GM12873 (cell line): ENCODE measurements at regions not wholly inside any gene's neighbourhood (a gene's known extent, or its start where the extent isn't known, plus 50 kb on each side); places are given as distances from the start of the nearest gene placed in this dataset.

Experiments
- CTCF ChIP-seq: IDR thresholded peaks from 2 replicates; pipeline ENCODE4 v1.5.1; 2012; ENCODE audit warnings: low read depth, mild to moderate bottlenecking, moderate library complexity, low read length, control low read depth; ENCODE audit not compliant: insufficient read depth; ENCODE audit errors: missing control alignments

GRCh38 chrX:6857749-6858148 is 289.8 kb upstream of the STS start:
- no peak for TF ChIP-seq CTCF

DNA sequence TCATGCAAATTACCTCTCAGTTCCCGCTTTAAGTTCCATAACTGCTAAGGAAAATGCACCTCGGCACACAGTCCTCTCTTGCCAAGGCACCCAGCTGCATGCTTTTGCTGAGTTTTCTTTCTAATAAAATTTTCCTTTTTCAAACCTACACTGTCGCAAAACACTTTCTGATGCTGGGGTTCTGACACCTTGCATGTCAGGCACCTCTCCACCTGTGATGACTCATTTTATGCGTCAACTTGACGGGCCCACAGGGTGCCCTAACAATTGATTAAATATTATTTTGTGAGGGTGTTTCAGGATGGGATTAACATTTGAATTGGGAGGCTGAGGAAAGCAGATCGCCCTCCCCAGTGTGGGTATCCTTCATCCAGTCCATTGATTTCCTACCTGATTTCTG is 291.0 kb upstream of the STS start:
- TF ChIP-seq CTCF, result no peak

- no peak for TF ChIP-seq CTCF
Observed at GRCh38 chrX:6852869-6853268, 294.6 kb upstream of the STS start.

GRCh38 chrX:6852121-6852520 is 295.4 kb upstream of the STS start:
- no peak for TF ChIP-seq CTCF

DNA sequence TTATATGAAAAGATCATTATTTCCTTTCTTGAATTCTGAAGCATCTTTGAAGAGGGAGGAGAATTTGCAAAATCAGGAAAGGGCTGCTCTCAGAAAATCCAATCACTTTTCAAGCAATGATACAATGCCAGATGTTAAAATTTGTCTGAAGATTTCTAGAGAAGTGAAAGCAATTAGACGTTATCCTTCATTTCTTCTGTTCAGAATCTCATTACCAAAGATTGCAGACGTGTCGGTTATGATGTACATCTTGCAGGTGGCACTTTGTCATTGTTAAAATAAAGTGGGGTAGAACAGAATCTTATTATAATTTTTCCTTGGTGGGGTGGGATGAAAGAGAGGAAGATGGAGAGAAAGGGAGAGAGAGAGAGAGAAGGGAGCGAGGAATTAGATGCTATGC is 296.4 kb upstream of the STS start:
- TF ChIP-seq CTCF, result no peak

- TF ChIP-seq CTCF, result no peak
Observed at GRCh38 chrX:6849716-6850414, 297.6 kb upstream of the STS start.

GRCh38 chrX:6832619-6833018 is 297.7 kb upstream of the VCX3A start:
- TF ChIP-seq CTCF, result no peak
